Parathyroid adenoma (tissue), 2 donors: ENCODE measurements at regions not wholly inside any gene's neighbourhood (a gene's known extent, or its start where the extent isn't known, plus 50 kb on each side); places are given as distances from the start of the nearest gene placed in this dataset.

ENCODE experiments used
- H2AFZ ChIP-seq: fragments of 300-600 bp; sonication (generic); one replicate; pipeline ENCODE4 v1.7.0; 2017; ENCODE audit warnings: antibody characterized with exemption, mild to moderate bottlenecking
- H3K27ac ChIP-seq: fragments of 300-600 bp; sonication (generic); one replicate; pipeline ENCODE4 v1.7.0; 2017
- H3K27me3 ChIP-seq: fragments of 300-600 bp; sonication (generic); one replicate; pipeline ENCODE4 v1.7.0; 2017; ENCODE audit warnings: low read length; ENCODE audit not compliant: control insufficient read depth, insufficient read depth
- H3K36me3 ChIP-seq: fragments of 300-600 bp; sonication (generic); one replicate; pipeline ENCODE4 v1.7.0; 2017; ENCODE audit warnings: low read length; ENCODE audit not compliant: control insufficient read depth, insufficient read depth
- H3K4me1 ChIP-seq: fragments of 300-600 bp; sonication (generic); one replicate; pipeline ENCODE4 v1.7.0; 2017; ENCODE audit warnings: control low read depth
- H3K4me2 ChIP-seq: fragments of 300-600 bp; sonication (generic); one replicate; pipeline ENCODE4 v1.7.0; 2017; ENCODE audit warnings: low read length
- H3K4me3 ChIP-seq: fragments of 300-600 bp; sonication (generic); one replicate; pipeline ENCODE4 v1.7.0; 2017; ENCODE audit warnings: low read depth, low read length
- H3K79me2 ChIP-seq: fragments of 300-600 bp; sonication (generic); one replicate; pipeline ENCODE4 v1.7.0; 2017; ENCODE audit warnings: control low read depth
- H3K9ac ChIP-seq: fragments of 300-600 bp; sonication (generic); one replicate; pipeline ENCODE4 v1.7.0; 2017; ENCODE audit warnings: mild to moderate bottlenecking
- H3K9me3 ChIP-seq: fragments of 300-600 bp; sonication (generic); one replicate; pipeline ENCODE4 v1.7.0; 2017; ENCODE audit warnings: low read length; ENCODE audit not compliant: control insufficient read depth
- CTCF ChIP-seq: fragments of 300-600 bp; sonication (generic); IDR thresholded peaks from one replicate; pipeline ENCODE4 v1.7.0; 2017; ENCODE audit warnings: antibody characterized with exemption, mild to moderate bottlenecking
- donor health status: primary hyperparathyroidism.

DNA sequence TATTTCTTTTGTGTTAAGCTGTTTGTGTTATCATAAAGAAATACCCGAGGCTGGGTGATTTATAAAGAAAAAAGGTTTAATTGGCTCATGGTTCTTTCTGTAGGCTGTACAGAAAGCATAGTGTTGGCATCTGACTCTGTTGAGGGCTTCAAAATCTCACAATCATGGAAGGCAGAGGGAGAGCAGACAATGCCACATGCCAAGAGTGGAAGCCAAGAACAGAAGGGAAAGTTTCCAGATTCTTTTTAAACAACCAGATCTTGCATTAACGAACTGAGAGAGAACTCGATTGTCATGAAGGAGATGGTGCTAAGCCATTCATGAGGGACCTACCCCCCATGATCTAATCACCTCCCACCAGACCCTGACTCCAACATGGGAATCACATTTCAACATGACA, 290.1 kb downstream of the BMP2 start:
- Histone ChIP-seq H3K79me2 (no peaks in the 10 kb centered on the region), H3K4me1 (no peaks in the 10 kb centered on the region), H3K9ac (no peak overlapping the region), H3K27ac (no peak overlapping the region), H3K36me3 (no peaks in the 10 kb centered on the region), H3K27me3 (no peaks in the 10 kb centered on the region), H3K9me3 (no peaks in the 10 kb centered on the region), H2AFZ (no peak overlapping the region), H3K4me2 (no peak overlapping the region), H3K4me3 (no peak overlapping the region)
- no peak for TF ChIP-seq CTCF

- TF ChIP-seq CTCF = no peak
- H3K27me3 ChIP-seq = no peaks in the 10 kb centered on the region
Observed at GRCh38 chr20:7078804-7079203, 311.3 kb downstream of the BMP2 start.

GRCh38 chr20:7080472-7080871, 313.0 kb downstream of the BMP2 start:
- Histone ChIP-seq H2AFZ (no peak overlapping the region), H3K9me3 (no peaks in the 10 kb centered on the region)
- no peak for TF ChIP-seq CTCF

More at GRCh38 chr20:7078804-7079203, 311.3 kb downstream of the BMP2 start:
- Histone ChIP-seq H3K36me3 (no peaks in the 10 kb centered on the region), H3K9ac (no peak overlapping the region), H3K4me1 (no peaks in the 10 kb centered on the region), H2AFZ (no peak overlapping the region), H3K27ac (no peak overlapping the region), H3K9me3 (no peaks in the 10 kb centered on the region), H3K4me2 (no peak overlapping the region), H3K4me3 (no peak overlapping the region), H3K79me2 (no peaks in the 10 kb centered on the region)

GRCh38 chr20:7085467-7085866, 318.0 kb downstream of the BMP2 start:
- Histone ChIP-seq H3K79me2 (no peaks in the 10 kb centered on the region), H3K9me3 (no peaks in the 10 kb centered on the region), H3K27me3 (no peaks in the 10 kb centered on the region), H3K27ac (no peak overlapping the region), H3K4me2 (no peak overlapping the region), H3K4me1 (no peaks in the 10 kb centered on the region), H3K9ac (no peak overlapping the region), H2AFZ (no peak overlapping the region), H3K4me3 (no peak overlapping the region), H3K36me3 (no peaks in the 10 kb centered on the region)
- no peak for TF ChIP-seq CTCF

More at GRCh38 chr20:7080472-7080871, 313.0 kb downstream of the BMP2 start:
- Histone ChIP-seq H3K79me2 (no peaks in the 10 kb centered on the region), H3K9ac (no peak overlapping the region), H3K27ac (no peak overlapping the region), H3K36me3 (no peaks in the 10 kb centered on the region), H3K27me3 (no peaks in the 10 kb centered on the region), H3K4me2 (no peak overlapping the region), H3K4me3 (no peak overlapping the region), H3K4me1 (no peaks in the 10 kb centered on the region)

DNA sequence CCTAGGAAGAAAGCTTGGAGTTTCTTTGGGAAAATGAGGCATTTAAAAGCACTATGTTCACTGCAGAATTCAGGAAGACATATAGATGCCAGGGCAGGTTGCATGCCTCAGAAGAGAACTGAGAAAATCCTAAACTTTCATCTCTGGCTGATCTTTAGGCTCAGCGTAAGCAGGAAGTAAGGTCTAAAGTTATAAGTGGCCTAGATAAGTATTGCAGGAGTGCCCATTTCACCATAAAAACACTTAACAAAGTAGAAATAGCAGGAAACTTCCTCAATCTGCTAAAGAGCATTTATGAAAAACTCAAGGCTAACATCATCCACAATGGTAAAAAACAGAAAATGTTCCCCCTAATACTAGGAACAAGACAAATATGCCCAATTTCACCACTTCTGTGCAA, 320.3 kb downstream of the BMP2 start:
- Histone ChIP-seq H3K79me2 (no peaks in the 10 kb centered on the region), H3K36me3 (no peaks in the 10 kb centered on the region)

More for the DNA sequence above, 320.3 kb downstream of the BMP2 start:
- H3K27ac ChIP-seq = no peak overlapping the region
- H3K4me1 ChIP-seq = no peaks in the 10 kb centered on the region
- no peaks in the 10 kb centered on the region for H3K9me3 ChIP-seq
- H2AFZ ChIP-seq = no peak overlapping the region
- H3K4me3 ChIP-seq = no peak overlapping the region
- TF ChIP-seq CTCF = no peak
- no peak overlapping the region for H3K4me2 ChIP-seq
- H3K27me3 ChIP-seq = no peaks in the 10 kb centered on the region
- H3K9ac ChIP-seq = no peak overlapping the region
